ENCODE measurements at regions not wholly inside any gene's neighbourhood (a gene's known extent, or its start where the extent isn't known, plus 50 kb on each side); places are given as distances from the start of the nearest gene placed in this dataset.

DNA sequence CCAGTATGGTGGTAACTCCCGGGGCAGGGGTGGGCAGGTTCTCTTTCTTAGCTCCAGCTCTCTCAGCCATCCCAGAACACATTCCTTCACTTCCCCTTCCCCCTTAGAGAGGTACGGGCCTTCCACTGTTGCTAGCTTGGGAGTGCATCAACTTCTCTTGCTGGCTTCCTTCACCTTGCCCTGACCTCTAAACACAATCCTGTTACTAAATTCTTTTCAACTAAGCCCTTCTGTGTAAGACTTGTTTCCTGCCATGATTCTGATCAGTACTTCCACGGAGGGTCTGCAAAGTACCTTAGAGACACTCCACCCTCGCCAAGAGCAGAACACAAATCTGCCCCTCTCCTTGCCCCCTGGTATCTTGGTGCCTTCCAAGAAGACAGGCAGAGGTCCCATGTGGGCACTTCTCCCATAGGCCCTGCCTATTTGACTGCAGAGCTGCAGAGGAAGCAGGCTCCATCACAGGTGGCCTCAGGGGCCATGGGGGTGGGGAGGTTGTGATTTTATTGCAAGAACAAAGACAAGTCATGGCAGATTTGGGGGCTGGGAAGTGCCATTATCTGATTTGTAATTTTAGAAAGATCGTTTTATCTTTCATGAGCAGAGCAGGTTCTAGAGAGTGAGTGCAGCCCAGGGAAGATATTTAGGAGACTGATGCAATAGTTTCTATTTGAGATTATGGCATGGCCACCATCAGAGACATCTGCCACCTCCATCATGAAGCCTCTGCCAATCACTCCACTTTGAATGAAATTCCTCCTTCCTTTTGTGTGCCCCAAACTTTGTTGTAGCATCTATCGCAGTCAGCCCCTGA, 182.5 kb upstream of the JUN start:
- TF ChIP-seq, protein P1, sequence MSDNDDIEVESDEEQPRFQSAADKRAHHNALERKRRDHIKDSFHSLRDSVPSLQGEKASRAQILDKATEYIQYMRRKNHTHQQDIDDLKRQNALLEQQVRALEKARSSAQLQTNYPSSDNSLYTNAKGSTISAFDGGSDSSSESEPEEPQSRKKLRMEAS (IDR thresholded peaks at IDR 0.05), result no peak
- no peak for TF ChIP-seq TAF1 (IDR thresholded peaks at IDR 0.05; ENCODE audit: low read depth)
- TF ChIP-seq FOXM1 (IDR thresholded peaks at IDR 0.05; ENCODE audit: borderline replicate concordance, low read depth), result no peak
- no peak for TF ChIP-seq TCF12 (IDR thresholded peaks at IDR 0.05; ENCODE audit: low read depth)
- TF ChIP-seq, protein P2, sequence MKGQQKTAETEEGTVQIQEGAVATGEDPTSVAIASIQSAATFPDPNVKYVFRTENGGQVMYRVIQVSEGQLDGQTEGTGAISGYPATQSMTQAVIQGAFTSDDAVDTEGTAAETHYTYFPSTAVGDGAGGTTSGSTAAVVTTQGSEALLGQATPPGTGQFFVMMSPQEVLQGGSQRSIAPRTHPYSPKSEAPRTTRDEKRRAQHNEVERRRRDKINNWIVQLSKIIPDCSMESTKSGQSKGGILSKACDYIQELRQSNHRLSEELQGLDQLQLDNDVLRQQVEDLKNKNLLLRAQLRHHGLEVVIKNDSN (IDR thresholded peaks at IDR 0.05), result no peak
- TF ChIP-seq RAD21 (IDR thresholded peaks at IDR 0.05; ENCODE audit: low read depth), result no peak
- no peak for TF ChIP-seq CREB1 (IDR thresholded peaks at IDR 0.05; ENCODE audit: low read depth)
- no peak for TF ChIP-seq EGR1 (IDR thresholded peaks at IDR 0.05)

Data from Ishikawa (cell line).